GM18873 (cell line): ENCODE measurements at regions not wholly inside any gene's neighbourhood (a gene's known extent, or its start where the extent isn't known, plus 50 kb on each side); places are given as distances from the start of the nearest gene placed in this dataset.

Experiments used
- ATAC-seq: cut with Tn5 transposase; IDR thresholded peaks from one replicate; pipeline ENCODE4 v1.9.1; 2021; ENCODE audit warnings: mild to moderate bottlenecking, moderate library complexity, moderate number of reproducible peaks; ENCODE audit not compliant: unreplicated experiment, low FRiP score

GRCh38 chr4:131081069-131081468 is 1985.1 kb downstream of the C4orf33 start:
- no peak for ATAC-seq

GRCh38 chr4:131084997-131085396 is 1989.0 kb downstream of the C4orf33 start:
- no peak for ATAC-seq

DNA sequence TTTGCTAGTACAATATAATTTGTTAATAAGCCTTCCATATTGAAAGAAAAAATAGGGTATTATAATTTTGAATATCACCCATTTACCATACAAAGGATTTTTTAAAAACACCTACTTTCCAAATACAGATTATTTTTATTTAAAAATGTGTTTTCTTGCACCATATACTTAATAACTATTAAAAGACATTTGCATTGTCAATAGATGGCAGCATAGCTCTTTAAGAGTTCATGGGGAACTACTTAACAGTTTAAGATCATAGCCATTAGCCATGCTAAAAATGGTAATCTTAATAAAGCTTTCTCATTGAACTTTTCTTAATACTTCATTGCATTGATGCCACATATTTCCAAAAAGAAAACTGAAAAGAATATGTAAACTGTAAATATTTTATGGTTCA is 1995.9 kb downstream of the C4orf33 start:
- no peak for ATAC-seq

DNA sequence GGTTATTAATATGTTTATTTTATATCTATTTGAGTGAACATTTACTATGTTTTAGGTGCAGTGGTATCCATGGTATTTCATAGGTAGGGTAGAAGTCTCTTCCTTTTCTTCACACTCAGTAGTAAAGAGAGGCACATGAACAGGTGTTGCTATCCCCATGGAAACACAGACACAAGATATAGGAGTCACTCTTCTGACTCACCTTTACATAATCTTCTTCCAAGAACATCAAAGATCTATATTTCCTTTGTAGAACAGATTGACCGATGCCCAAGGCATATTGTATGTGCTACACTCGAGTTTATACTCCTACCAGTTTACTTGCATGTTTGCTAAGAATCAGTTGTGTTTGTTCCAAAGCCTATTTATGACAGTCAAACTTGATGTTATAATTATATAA is 1997.4 kb downstream of the C4orf33 start:
- no peak for ATAC-seq

GRCh38 chr4:131098976-131099375 is 2003.0 kb downstream of the C4orf33 start:
- ATAC-seq: no peak

DNA sequence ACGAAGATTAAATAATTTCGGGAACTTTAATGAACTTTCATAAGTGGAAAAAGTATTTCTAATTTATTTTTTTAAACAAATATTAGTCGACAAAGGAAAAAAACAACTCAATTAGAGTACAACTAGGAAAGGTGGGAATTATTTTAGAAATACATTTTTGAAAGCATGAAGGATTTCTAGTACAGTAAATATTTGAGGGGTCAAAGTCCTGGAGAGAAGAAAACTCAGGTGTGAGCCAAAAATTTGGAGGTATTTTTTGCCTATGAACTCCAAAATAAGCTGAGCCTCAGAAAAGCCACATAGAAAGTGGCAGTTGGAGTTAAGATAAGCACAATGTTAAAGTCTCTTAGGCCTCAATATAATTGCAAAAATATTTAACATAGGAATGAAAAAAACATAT is 2017.3 kb downstream of the C4orf33 start:
- no peak for ATAC-seq

DNA sequence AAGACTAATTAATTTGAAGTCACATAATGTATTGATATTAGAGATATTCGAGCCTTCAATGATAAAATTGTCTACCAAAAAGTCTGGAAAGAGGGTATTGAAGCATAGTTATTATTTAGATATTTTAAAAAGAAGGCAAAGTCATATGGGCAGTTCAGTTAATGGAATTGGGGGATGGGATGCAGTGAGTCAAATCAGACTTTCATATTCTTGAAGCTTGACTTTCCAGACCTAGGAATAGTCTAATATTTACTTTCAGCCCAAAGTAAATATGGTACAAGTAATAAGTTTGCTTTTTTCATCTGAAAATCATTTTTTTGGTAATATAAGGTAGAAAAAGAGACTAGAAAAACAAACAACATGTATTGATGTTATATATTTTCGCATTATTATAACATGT is 2017.8 kb downstream of the C4orf33 start:
- ATAC-seq: no peak

DNA sequence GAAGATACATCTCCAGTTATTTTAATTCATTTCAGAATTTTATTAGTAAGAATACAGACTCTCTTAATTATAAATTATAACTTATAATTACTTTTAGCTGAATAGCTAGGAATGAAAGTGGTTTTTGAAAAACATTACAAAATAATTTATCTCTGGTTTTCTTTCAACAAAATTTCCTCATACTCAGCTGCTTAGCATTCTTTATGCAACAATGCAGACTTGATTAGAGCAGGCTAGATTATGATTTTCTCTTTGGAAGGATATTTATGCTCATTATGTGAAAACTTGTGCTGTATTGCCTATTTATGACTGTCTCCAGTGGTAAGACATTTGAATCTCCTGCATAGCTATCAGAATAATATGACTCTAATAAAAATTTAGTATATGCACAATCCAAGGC is 2023.7 kb downstream of the C4orf33 start:
- ATAC-seq: no peak

DNA sequence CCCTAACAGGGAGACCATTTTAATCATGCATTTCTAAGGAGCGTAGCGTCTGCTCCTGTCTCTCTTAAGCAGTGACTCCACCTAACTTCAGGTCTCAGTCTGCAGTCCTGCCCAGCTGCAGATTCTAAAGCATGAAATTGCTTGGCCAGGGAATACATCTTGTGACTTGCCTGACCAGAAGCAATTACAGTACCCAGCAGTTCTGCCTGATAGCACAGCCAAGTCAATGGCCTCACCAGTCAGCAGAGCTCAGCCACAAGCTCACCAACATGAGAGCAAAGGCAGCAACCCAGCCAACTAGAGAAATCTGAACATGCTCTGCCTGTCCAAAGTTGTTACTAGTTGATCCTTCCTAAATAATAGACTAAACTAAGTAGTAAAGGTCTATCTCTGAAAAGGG is 2011.9 kb upstream of the PCDH10 start:
- no peak for ATAC-seq

DNA sequence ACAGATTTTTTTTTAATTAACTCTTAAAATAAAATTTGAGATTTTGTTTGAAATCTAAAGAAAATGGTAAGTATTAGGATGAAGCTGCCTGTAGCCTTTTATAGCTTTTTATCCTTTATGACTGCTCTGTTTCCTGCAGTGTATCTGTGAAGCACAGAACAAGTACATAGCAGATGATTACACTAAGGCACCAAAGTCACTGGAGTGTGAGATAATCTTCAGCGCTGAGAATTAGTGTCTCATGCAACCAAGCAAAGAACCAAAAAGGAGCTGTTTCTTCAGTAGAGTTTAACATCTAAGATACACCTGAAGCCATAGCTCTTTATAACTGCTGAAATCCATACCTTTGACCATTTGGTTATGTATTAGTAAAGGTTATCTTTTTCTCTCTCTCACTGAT is 1989.8 kb upstream of the PCDH10 start:
- ATAC-seq: no peak

DNA sequence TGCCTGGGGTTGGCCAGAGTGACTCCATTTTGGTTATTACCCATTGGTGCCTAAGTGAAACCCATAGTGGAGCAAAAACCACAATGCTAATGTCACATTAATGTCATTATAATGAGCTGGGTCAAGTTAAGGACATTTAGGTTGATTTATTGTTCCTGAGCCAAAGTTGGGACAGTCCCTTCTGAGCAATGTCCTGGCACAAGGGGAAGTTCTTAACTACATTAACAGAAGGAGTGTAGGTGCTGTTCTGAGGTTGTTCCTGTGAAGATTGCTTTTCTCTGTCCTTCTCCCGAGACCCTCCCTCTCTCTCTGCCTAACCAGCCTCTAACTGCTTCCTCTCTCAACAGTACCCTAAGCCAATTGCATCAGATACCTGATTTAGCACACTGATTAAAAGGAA is 1956.8 kb upstream of the PCDH10 start:
- no peak for ATAC-seq

- no peak for ATAC-seq
Measured at GRCh38 chr4:131207589-131207988, 1941.5 kb upstream of the PCDH10 start.

DNA sequence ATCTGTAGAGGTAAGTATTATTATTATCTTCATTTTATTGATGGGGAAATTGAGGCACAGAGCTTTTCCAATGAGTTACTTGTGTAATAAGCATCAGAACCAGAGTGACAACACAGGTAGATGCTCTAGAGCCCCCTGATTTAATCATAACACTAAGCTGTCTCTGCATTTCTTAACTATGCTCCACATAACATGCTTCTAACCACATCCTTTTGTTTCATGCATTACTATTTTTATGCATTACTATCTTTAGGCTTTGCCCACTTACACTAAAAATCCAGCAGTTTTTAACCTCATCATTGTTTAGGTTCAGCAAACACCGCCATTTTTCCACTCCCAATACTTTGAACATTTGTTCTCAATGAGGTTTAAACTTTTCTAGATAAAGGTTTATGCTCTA is 1900.8 kb upstream of the PCDH10 start:
- ATAC-seq: no peak

DNA sequence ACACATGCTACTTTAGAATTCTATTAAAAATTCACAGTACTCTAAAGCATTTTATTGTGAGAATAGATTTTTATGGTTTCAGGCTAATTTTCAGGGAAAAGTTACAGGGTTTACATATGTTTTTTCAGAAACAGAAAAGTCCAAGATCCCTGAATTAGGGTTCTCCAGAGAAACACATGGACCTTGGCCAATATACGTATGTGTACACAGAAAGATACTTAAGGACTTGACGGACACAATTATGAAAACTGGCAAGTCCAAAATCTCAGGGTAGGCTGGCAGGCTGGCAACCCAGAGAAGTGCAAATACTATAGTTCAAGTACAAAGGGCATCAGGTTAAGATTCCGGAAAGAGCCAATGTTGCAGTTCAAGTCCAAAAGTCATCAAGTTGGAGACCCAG is 1897.8 kb upstream of the PCDH10 start:
- ATAC-seq: no peak

- no peak for ATAC-seq
Measured at GRCh38 chr4:131257241-131257640, 1891.9 kb upstream of the PCDH10 start.

- ATAC-seq: no peak
Measured at GRCh38 chr4:131258361-131258760, 1890.7 kb upstream of the PCDH10 start.

GRCh38 chr4:131288441-131288840 is 1860.7 kb upstream of the PCDH10 start:
- no peak for ATAC-seq

- no peak for ATAC-seq
Measured at GRCh38 chr4:131296192-131296591, 1852.9 kb upstream of the PCDH10 start.

DNA sequence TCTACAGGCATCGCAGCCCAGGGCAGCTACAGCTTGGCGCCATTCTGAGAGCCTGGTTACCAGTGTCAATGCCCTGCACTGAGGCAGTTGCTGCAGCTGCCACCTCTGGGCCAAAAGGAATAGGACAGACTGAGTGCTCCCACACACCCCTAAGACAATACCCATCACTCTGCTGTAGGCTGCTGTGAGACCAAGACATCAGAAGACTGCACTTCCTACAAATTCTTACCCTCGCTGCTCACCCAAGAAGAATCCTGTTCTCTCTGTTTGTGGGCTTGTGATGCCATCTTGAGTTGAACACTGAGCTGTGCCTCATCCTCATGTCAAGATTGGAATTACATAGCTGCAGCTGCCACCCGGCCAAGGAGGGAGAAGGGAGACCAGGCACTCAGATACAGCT is 1847.0 kb upstream of the PCDH10 start:
- no peak for ATAC-seq

GRCh38 chr4:131304686-131305085 is 1844.4 kb upstream of the PCDH10 start:
- ATAC-seq: no peak

DNA sequence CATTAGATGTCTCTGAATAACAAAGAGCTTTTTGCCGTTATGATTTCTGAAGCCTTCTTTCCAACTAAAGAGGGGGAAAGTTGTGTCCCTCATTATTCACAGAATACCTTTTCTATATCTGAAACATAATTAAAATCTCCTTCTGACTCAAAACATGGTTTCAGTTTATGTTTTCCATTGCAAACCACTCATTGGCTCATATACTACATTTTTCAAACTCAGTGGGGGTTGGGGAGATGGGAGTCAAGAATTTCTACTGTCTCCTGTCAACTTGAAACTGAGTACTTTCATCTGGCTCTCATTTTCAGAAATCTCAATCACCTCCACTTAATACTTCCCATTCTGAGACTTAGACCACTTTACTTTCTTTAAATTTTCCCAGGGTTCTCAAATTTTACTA is 1839.5 kb upstream of the PCDH10 start:
- ATAC-seq: no peak

DNA sequence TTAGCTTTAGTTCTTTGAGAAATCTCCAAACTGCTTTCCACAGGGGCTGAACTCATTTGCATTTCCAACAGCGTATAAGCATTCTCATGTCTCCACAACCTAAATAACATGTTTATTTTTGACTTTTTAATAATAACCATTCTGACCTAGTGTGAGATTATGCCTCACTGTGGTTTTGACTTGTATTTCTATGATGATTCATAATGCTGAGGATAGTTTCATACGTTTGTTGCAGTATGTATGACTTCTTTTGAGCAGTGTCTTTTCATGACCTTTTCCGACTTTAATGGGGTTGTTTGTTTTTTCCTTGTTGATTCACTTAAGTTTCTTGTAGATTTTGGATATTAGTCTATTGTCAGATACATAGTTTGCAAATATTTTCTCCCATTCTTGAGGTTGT is 1833.0 kb upstream of the PCDH10 start:
- ATAC-seq: no peak

- no peak for ATAC-seq
Measured at GRCh38 chr4:131337936-131338335, 1811.2 kb upstream of the PCDH10 start.

DNA sequence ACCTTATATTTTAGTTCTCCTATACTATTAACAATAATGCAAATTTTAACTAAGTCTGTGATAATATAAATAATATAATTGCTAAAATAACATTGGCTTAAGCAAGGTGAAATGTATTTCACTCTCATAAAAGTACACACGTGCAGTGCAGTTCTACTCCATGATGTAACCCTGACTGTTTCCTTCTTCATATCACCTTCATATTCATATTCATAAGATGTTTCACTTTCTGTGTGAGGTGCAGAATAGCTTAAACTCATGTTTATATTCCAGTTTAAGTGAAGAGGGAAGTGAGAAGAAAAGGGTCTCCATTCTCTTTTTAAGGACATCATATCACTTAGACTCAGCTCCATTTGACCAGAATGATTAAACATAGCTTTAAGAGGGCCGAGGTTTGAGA is 1810.0 kb upstream of the PCDH10 start:
- no peak for ATAC-seq
